GM18867 (cell line): ENCODE measurements at regions not wholly inside any gene's neighbourhood (a gene's known extent, or its start where the extent isn't known, plus 50 kb on each side); places are given as distances from the start of the nearest gene placed in this dataset.
A peak's percentile ranks its signal among the peaks of the same experiment; 100 is the strongest.

Experiments used
- ATAC-seq: cut with Tn5 transposase; IDR thresholded peaks from one replicate; pipeline ENCODE4 v1.9.1; 2021; ENCODE audit warnings: mild to moderate bottlenecking, moderate library complexity; ENCODE audit not compliant: unreplicated experiment

GRCh38 chr7:47149208-47149839 is 432.6 kb downstream of the TNS3 start:
- ATAC-seq: peak; percentile 76

GRCh38 chr7:47148536-47149207 is 433.2 kb downstream of the TNS3 start:
- no peak for ATAC-seq

GRCh38 chr7:47147213-47147631 is 434.7 kb downstream of the TNS3 start:
- no peak for ATAC-seq

- no peak for ATAC-seq
Measured at GRCh38 chr7:47145982-47146381, 435.9 kb downstream of the TNS3 start.

GRCh38 chr7:47145186-47145725 is 436.7 kb downstream of the TNS3 start:
- ATAC-seq: no peak

GRCh38 chr7:47143339-47143738 is 438.6 kb downstream of the TNS3 start:
- ATAC-seq: no peak

GRCh38 chr7:47142867-47143175 is 439.1 kb downstream of the TNS3 start:
- ATAC-seq: no peak

- ATAC-seq: no peak
Measured at GRCh38 chr7:47142169-47142866, 439.6 kb downstream of the TNS3 start.

- ATAC-seq: no peak
Measured at GRCh38 chr7:47132471-47132870, 449.4 kb downstream of the TNS3 start.

GRCh38 chr7:47128700-47129099 is 453.2 kb downstream of the TNS3 start:
- ATAC-seq: no peak

- no peak for ATAC-seq
Measured at GRCh38 chr7:47125529-47125928, 456.4 kb downstream of the TNS3 start.

- ATAC-seq: no peak
Measured at GRCh38 chr7:47119261-47119865, 462.5 kb downstream of the TNS3 start.

- ATAC-seq: no peak
Measured at GRCh38 chr7:47104206-47104549, 477.7 kb downstream of the TNS3 start.

- no peak for ATAC-seq
Measured at GRCh38 chr7:47103498-47104205, 478.3 kb downstream of the TNS3 start.

GRCh38 chr7:47102331-47102841 is 479.5 kb downstream of the TNS3 start:
- no peak for ATAC-seq

- no peak for ATAC-seq
Measured at GRCh38 chr7:47100817-47101435, 481.0 kb downstream of the TNS3 start.

- ATAC-seq: no peak
Measured at GRCh38 chr7:47100148-47100816, 481.6 kb downstream of the TNS3 start.

- no peak for ATAC-seq
Measured at GRCh38 chr7:47097431-47097830, 484.5 kb downstream of the TNS3 start.

- no peak for ATAC-seq
Measured at GRCh38 chr7:47095946-47096345, 486.0 kb downstream of the TNS3 start.

GRCh38 chr7:47094462-47094861 is 487.4 kb downstream of the TNS3 start:
- no peak for ATAC-seq
